ENCODE measurements at regions not wholly inside any gene's neighbourhood (a gene's known extent, or its start where the extent isn't known, plus 50 kb on each side); places are given as distances from the start of the nearest gene placed in this dataset.

- no peak for TF ChIP-seq CTCF (IDR thresholded peaks at IDR 0.05; ENCODE audit: low read depth, low read length)
- no peak overlapping the region for H3K4me3 ChIP-seq (ENCODE audit: low read depth, low read length)
- in situ Hi-C loops (cut with HindIII; ENCODE audit: low sequenced_read_pairs) = no loop called here
- DNase-seq (ENCODE audit: low read depth, low spot score) = no peak
These were observed 348.0 kb upstream of the SOX5 start for GRCh38 chr12:24297516-24297915.

GRCh38 chr12:24293549-24293948 is 344.1 kb upstream of the SOX5 start:
- no peak overlapping the region for H3K4me3 ChIP-seq (ENCODE audit: low read depth, low read length)
- no peak for DNase-seq (ENCODE audit: low read depth, low spot score)
- TF ChIP-seq CTCF (IDR thresholded peaks at IDR 0.05; ENCODE audit: low read depth, low read length) = no peak
- in situ Hi-C loops (cut with HindIII; ENCODE audit: low sequenced_read_pairs) = no loop called here

GRCh38 chr12:24287963-24288362 is 338.5 kb upstream of the SOX5 start:
- no peak for TF ChIP-seq CTCF (IDR thresholded peaks at IDR 0.05; ENCODE audit: low read depth, low read length)
- in situ Hi-C loops (cut with HindIII; ENCODE audit: low sequenced_read_pairs) = no loop called here
- H3K4me3 ChIP-seq (ENCODE audit: low read depth, low read length) = no peak overlapping the region
- DNase-seq (ENCODE audit: low read depth, low spot score) = no peak

DNA sequence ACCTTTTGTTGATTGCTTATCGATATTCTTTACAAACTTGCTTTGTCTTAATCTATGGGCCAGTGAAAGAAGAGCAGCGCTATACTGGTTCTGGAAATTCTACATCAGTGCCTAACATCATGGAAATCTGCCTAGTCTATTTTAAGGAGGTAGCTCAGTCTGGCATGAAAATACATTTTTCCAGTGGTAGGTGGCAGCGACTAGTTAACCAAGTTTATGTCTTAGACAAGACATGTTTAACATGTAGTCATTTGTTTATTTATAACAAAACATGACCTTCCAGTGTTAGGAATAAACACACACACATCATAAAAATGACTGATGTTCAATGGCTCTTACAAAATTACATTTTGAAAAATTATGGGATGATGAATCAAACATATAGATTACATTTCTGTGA is 336.0 kb upstream of the SOX5 start:
- H3K4me3 ChIP-seq (ENCODE audit: low read depth, low read length) = no peak overlapping the region
- DNase-seq (ENCODE audit: low read depth, low spot score) = no peak
- TF ChIP-seq CTCF (IDR thresholded peaks at IDR 0.05; ENCODE audit: low read depth, low read length) = no peak
- in situ Hi-C loops (cut with HindIII; ENCODE audit: low sequenced_read_pairs) = no loop called here

GRCh38 chr12:24281341-24281740 is 331.9 kb upstream of the SOX5 start:
- no peak for TF ChIP-seq CTCF (IDR thresholded peaks at IDR 0.05; ENCODE audit: low read depth, low read length)
- in situ Hi-C loops (cut with HindIII; ENCODE audit: low sequenced_read_pairs) = no loop called here
- no peak overlapping the region for H3K4me3 ChIP-seq (ENCODE audit: low read depth, low read length)
- no peak for DNase-seq (ENCODE audit: low read depth, low spot score)

DNA sequence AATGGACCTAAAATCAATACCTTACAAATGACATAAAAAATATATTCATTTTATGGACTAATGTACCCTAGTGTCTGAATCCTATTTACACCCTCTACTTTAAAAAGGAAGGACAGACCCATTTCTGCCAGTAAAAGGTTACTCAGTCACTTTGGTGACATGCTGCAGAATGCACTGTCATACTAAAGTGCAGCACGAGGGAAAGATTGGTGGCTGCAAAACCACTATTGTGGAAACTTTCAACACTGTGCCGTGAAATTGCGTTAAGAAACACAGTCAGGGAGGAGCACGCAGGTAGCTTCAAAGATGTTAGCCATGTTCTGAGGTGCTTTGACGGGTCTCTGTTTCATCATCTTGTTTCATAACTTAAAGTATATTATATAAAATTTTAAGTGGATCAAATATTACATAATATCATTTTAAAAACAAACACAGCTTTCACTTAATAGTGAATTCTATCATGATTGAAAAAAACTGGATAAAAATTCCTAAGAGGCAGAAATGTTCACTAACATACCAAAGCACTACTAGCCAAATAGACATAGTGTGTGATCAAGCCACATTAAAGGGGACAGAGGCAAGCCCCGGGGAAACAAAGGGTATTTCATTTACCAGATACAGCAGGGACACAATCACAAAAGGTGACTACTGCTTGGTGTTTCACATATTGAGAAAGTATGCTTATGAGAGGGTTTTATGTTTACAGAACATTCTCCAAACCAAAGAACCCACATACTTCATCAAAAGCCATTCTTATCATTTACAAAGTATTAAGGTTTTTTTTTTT is 330.8 kb upstream of the SOX5 start:
- H3K4me3 ChIP-seq (ENCODE audit: low read depth, low read length) = no peak overlapping the region
- TF ChIP-seq CTCF (IDR thresholded peaks at IDR 0.05; ENCODE audit: low read depth, low read length) = no peak
- no peak for DNase-seq (ENCODE audit: low read depth, low spot score)
- in situ Hi-C loops (cut with HindIII; ENCODE audit: low sequenced_read_pairs) = no loop called here

All from astrocyte of the spinal cord (primary cell).